HG02938 (cell line): ENCODE measurements at regions not wholly inside any gene's neighbourhood (a gene's known extent, or its start where the extent isn't known, plus 50 kb on each side); places are given as distances from the start of the nearest gene placed in this dataset.

ENCODE experiments used
- ATAC-seq: cut with Tn5 transposase; IDR thresholded peaks from one replicate; pipeline ENCODE4 v1.9.1; 2021; ENCODE audit warnings: mild to moderate bottlenecking, moderate library complexity; ENCODE audit not compliant: unreplicated experiment

GRCh38 chr13:47831265-47831664, 169.8 kb downstream of the SUCLA2 start:
- ATAC-seq, result no peak

- no peak for ATAC-seq
These were observed 171.4 kb downstream of the SUCLA2 start for GRCh38 chr13:47829690-47830089.

- ATAC-seq, result no peak
These were observed 174.6 kb downstream of the SUCLA2 start for GRCh38 chr13:47826471-47826870.

- no peak for ATAC-seq
These were observed 179.0 kb downstream of the SUCLA2 start for GRCh38 chr13:47822036-47822435.

- ATAC-seq, result no peak
These were observed 184.2 kb downstream of the SUCLA2 start for GRCh38 chr13:47816831-47817230.

GRCh38 chr13:47813718-47814117, 187.4 kb downstream of the SUCLA2 start:
- no peak for ATAC-seq

GRCh38 chr13:47809411-47809810, 191.7 kb downstream of the SUCLA2 start:
- no peak for ATAC-seq

GRCh38 chr13:47803131-47803530, 197.9 kb downstream of the SUCLA2 start:
- no peak for ATAC-seq

- ATAC-seq, result no peak
These were observed 199.5 kb downstream of the SUCLA2 start for GRCh38 chr13:47801555-47801954.

GRCh38 chr13:47800593-47800992, 200.5 kb downstream of the SUCLA2 start:
- no peak for ATAC-seq

- ATAC-seq, result no peak
These were observed 202.2 kb downstream of the SUCLA2 start for GRCh38 chr13:47798906-47799305.

GRCh38 chr13:47798194-47798593, 202.9 kb downstream of the SUCLA2 start:
- ATAC-seq, result no peak

GRCh38 chr13:47796816-47797215, 204.3 kb downstream of the SUCLA2 start:
- no peak for ATAC-seq

GRCh38 chr13:47794963-47795362, 206.1 kb downstream of the SUCLA2 start:
- no peak for ATAC-seq

GRCh38 chr13:47790755-47791154, 210.3 kb downstream of the SUCLA2 start:
- ATAC-seq, result no peak

- ATAC-seq, result no peak
These were observed 212.2 kb downstream of the SUCLA2 start for GRCh38 chr13:47788844-47789243.

- no peak for ATAC-seq
These were observed 226.4 kb downstream of the SUCLA2 start for GRCh38 chr13:47774671-47774994.

- ATAC-seq, result no peak
These were observed 236.3 kb downstream of the SUCLA2 start for GRCh38 chr13:47764817-47765216.

GRCh38 chr13:47757466-47758080, 243.5 kb downstream of the SUCLA2 start:
- no peak for ATAC-seq

GRCh38 chr13:47747901-47748300, 253.2 kb downstream of the SUCLA2 start:
- ATAC-seq, result no peak

GRCh38 chr13:47726394-47726793, 274.7 kb downstream of the SUCLA2 start:
- ATAC-seq, result no peak

GRCh38 chr13:47723898-47724297, 277.2 kb downstream of the SUCLA2 start:
- ATAC-seq, result no peak

GRCh38 chr13:47719164-47719563, 281.9 kb downstream of the SUCLA2 start:
- no peak for ATAC-seq
